NCI-H1092 (cell line): ENCODE measurements at regions not wholly inside any gene's neighbourhood (a gene's known extent, or its start where the extent isn't known, plus 50 kb on each side); places are given as distances from the start of the nearest gene placed in this dataset.

Experiments
- DNase-seq: peaks from one replicate; lab custom pipeline; 2025; lab: John Stamatoyannopoulos, UW

DNA sequence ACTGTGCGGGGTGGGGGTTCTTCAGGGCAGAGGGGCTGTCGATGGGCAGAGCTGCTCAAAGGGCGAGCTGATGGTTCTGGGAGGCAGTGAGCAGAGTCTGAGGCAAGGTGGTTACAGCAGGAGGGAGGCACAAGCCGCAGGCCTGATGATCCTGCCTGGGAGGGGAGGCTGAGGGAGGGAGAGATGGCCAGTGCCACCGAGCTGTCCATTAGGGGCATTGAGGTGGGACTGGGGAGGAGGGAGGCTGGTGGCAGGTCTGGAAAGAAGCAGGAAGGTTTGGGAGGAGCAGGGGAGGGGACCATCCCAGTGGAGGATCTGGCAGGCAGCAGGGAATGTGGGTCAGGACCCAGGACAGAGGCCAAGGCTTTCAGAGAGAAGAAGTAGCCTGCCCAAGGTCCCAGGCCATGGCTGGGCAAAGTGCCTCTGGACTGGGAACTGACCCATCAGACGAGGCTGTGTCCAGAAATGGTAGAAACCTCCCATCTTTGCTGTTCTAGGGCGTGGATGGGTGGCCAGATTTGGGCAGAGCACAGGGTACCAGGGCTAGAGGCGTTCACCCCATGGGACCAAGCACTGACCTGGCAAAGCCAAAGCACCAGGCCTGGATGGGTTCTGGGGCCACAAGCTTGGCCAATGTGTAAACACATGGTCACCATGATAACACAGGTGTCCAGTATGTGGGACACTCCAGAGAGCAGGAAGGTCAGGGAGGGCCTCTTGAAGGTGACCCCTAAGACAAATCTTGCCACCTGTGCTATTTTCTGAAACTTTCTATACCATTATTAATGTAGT is 55.5 kb downstream of the INHBB start:
- no peak for DNase-seq

DNA sequence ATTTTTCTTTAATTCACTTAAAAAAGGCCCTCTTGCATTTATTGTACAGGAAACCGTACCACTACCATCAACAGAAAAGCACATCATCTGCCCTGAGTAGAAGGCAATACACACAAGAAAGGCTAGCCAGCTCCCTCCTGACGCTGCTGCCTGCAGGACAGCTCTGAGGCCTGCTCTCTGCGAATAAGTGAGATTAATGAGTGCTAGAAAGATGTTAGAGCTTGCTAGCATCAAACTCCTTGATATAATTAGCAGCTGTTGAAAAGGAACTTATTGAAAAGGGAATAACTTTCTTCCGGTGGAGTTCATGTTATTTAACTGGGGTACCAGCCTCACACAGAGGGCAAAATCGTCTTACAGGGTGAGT is 56.1 kb downstream of the INHBB start:
- no peak for DNase-seq

DNA sequence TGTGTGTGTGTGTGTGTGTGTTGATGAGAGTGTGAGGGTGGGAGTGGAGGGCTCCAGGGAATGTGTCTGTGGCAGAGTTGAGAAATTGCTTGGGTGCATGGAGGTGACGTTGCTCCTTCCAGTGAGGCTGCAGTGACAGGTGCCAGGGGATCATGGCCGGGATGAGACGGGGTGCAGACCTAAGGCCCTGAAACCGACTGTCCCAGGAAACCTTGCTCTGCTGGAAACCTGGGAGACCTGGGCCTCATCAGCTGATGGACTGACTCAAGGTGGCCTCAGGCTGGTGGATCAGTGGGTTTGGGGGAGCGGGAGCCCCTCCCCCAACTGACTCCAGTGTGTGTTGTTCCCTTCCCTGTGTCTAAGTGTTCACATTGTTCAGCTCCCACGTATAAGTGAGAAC is 56.6 kb downstream of the INHBB start:
- no peak for DNase-seq

DNA sequence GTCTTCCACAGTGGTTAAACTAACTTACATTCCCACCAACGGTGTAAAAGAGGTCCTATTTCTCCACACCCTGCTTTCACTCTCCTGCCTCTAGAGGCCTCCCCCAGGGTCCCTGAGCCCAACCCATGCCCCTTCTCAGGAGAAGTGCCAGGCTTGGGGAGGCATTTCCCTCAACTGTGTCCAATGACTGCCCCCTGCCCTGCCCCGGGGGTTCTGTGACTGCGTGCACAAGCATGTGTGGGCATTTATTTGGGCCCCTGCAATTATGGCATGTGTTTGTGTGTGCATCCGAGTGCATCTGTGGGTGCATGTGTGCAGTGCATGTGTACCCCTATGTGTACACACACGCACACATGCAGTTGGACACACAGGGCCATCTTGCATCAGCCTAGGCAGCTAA is 57.3 kb downstream of the INHBB start:
- DNase-seq = no peak

DNA sequence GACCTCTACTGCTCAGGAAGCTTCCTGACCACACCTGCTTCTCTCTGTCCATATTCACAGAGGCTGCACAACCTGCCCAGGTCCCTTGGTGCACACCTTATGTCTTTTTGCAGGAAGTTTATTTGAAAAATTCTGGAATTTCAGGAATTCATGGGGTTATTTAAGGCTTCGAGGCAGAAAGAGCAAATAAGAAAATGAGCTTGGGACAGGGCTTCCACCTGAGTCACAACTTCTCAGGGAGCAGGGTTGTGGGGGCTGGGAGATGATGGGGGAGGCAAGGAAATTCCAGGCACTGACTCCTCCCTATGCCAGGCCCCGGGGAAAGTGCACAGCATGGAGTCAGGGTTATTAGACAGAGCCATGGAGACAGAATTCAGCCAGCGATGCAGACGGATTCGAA is 57.7 kb downstream of the INHBB start:
- DNase-seq = no peak

DNA sequence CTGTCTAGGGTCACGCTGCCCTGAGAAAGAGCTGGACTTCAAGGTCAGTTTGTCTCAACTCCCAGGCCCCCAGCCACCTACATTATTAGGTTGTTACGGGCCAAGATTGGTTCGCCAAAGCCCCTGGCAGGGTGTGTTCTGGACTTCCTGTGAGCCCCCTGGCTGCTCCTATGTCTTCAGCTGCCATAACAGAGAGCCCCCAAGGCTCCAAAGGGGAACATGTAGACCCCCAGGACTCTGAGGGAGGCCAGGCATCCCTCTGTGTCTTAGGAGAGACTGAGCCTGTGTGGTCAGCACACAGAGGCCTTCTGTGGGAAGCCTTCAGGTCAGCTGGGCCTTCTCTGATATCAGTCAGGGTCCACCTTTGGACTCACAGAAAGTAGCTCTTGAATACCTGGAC is 58.3 kb downstream of the INHBB start:
- DNase-seq = no peak

DNA sequence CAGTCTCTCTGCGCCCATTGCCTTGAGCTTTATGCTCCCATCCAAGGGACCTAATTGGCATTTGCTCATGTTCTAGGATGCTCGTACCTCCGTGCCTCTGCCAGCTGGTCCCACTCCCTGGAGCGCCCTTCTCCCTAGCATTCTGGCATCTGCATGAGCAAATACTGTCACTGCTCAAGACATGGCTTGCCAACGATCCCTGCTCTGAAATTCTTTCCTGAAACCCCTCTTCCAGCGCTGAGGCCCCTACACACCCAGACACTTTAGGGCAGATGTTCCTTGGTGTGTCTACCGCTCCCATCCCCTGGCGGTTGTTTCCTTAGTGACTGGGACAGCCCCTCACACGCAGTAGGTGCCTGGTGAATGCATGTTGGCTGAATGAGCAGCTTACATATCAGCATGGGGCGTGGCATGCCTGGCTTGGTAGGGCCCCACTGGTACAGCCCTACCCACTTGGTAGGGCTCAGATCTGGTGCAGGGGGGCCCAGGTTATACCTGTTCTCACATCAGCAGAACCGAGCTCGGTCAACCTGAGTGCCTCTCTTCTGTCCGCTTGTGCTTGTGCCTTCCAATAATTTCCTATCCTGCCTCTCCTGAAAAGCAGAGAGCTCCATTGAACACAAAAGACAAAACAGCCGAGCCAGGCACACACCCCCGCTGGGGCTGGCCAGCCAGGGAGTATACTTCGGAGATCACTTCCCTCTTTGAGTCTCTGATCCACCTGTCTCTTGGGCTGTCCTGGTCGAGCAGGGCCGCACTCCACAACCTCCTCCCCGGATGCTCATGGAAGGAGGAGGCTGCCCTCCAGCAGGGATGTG is 59.2 kb downstream of the INHBB start:
- no peak for DNase-seq

DNA sequence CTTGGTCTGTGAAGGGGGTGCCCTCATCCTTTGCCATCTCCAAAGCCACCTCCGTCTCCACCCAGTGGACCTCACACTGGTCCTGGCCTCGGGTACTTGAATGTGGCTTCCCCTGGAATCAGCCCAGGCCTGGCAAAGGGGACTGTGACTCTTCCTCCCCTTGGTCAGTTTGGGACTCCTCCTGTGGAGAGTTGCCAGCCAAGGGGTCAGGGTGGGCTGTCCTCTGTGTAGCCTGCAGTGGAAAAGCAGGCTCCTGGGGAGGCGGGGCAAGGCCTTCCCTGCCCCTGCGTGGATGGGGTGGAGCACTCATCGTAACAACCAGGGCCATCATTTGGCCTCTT is 59.8 kb downstream of the INHBB start:
- DNase-seq = no peak

DNA sequence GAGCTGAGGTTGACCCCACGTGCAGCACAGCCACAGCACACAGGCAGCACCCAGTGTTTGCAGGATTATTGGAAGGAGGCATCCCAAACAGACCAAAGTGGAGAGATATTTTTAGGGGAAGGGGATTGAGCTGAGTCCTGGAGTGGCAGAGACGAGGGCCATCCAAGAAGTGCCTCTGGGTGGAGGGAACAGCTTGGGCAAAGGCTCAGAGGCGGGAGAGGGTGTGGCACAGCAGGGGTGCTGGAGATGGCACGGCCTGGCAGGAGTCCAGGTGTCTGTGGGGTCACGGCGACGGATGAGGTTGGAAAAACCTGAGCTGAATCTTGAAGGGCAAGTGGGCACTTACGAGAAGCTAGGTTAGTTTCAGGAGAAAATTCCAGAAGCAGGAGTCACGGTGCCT is 60.6 kb downstream of the INHBB start:
- DNase-seq = no peak

DNA sequence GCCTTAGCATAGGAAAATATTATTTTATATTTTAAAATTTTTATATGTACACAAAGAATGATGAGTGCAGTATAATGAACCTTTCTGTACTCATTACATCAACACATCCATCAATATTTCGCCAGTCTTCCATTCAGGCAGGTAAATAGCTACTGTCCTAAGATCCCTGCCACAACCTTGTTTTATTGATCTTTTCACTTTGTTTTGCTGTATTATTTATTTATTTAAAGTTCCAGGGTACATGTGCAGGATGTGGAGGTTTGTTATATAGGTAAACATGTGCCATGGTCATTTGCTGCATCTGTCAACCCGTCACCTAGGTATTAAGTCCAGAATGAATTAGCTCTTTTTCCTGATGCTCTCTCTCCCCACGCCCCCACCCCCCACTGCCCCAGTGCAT is 64.6 kb downstream of the INHBB start:
- DNase-seq = no peak

DNA sequence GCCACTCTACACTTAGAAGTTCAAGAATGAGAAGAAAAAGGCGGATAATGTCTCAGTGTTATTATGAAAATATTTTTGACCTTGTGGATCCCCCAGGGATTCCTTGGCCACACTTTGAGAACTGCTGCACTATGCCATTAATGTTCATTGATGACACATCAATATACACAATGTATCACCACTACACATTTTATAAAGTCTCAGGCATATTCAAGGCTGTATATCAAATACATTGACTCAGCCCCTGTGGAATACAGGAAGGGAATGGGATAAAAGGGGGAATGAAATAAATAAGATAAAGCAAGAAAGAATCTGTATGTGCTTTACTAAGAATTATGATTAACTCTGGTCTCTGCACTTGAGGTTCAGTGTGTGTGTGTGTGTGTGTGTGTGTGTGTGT is 69.1 kb downstream of the INHBB start:
- DNase-seq = no peak

DNA sequence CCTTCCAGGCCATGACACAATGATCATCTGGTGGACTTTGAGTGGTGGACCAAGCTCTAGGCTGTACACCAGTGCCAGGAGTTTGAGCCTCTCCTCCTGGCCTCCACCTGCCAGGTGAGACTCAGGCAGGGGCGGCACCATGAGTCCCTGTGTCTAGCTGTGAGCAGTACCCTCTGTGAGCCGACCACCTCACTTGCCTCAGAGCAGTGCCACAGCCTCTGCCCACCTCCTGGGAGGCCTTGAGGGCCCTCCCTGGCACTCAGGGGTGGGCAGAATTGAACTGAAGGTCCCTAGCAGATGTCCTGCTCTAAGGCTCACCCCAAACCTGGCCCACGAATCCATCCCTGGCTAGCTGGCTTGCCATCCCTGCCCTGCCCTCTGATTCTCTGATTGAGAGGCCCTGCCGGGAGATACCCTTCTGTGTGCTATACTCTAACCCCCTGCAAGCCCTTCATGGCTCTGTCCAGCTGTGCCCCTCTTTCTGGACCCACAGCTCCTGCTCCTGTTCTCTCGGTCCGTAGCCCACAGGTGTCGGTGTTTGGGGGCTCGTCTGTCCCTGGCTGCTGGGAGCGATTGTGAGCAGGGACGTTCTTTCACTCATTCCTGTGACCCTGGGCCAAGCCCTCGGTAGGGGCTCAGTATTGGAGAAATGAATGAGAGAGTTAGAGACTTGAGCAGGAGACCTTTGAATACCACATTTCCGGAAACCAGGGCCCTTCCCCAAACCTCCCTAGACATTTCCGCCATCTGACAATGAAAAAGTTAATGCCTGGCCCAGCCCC is 70.0 kb downstream of the INHBB start:
- no peak for DNase-seq

DNA sequence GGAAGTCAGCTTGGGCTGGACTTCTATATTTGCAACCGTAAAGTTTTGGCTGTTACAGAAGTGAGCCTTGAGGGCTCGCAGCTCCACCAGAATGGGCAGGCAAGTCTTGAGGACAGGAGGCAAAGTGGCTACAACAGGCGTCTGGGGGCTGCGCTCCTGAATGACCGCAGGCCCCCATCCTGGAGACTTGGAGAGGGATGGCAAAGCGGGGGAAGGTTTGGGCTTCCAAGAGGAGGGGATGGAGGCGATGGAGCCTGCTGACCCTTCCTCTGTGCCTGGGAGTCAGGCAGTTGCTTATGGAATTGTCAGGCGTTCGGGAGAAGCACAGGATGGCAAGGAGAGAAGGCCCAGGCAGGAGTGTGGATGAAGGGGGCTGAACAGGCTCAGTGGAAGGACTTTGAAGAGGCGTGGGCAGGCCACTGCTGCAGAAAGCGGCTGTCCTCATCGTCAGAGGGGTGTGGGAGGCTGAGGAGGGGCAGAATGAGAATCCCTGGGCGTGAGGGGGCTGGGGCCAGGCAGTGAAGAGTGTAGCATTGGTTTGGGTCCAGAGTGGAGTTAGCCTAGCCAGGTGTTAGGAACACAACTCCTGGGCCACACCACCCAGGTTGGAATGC is 72.3 kb downstream of the INHBB start:
- no peak for DNase-seq

DNA sequence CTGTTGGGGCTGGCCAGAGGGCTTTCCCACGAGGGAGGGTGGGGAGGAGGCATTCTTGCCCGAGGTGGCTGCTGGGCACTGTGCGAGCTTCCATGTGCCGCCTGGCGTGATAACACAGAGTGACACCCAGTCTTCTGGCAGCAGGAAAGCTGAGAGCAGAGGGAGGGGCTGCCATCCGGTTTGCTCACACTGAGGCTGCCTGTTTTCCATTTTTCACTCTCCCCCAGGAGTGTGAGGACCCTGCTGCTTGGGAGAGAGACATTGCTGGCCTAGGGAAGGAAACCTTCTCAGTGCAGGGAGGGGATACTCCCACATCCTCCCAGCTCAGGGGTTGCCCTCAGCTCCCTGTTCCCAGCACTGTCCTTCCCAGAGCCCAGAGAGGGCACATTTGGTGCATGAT is 73.1 kb downstream of the INHBB start:
- no peak for DNase-seq

DNA sequence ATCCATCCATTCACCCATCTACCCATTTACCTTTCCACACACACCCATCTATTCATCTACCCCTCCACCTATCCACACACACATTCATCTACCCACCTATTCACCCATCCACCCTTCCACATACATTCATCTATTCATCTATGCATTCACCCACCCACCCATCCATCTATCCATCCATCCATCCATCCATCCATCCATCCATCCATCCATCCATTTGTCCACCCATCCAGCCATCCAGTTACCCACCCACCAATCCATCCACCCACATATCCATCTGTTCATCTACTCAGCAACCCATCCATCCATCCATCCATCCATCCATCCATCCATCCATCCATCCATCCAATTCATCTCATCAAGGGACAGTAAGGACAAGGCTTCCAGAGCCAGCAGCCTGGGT is 74.0 kb downstream of the INHBB start:
- DNase-seq = no peak

DNA sequence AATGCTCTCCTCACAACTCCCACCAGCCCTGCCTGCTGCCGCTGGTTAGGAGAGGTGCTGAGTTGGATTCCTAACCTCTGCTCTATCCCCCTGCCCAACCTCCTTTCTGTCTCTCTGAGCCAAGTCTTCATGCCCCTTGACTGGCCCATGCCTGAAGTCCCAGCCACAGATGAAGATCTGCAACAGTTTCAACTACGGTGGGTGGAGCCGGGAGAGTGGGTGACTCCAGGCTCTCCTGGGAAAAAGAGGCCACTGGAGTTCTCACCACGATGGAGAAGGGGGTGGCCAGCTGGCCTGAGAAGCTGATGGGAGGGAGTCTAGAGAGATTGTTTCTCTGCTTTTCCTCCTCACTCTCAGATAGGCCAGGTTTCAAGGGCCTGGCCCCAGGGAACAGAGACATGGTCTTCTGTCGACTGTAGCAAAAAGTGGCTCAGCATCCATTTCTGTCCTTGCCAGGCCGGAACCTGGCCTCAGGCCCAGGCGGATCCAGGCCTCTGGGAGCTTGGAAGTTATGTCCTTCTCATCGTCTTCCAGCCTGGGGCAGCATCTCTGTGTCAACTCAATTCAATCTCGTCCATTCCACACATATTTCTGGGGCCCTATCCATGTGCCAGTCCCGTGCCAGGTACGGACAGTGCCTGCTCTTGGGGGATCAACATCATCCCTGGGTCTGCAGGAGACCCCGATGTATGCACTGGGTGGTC is 75.3 kb downstream of the INHBB start:
- no peak for DNase-seq

DNA sequence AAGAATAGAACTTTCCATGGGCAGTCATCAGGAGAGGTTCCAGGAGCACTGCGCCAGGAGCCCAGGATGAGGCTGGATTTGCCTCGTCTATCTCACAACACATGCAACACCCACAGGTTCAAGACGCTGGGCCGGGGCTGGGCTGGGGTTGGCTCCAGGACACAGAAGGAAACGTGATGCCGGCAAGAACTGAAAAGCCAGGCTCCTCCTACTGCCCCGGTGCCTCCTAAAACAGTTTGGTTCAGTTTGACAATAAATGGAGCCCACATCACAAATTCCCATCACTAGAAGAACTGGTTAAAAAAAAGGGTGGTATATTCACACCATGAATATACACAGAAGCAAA is 75.9 kb downstream of the INHBB start:
- DNase-seq = no peak

DNA sequence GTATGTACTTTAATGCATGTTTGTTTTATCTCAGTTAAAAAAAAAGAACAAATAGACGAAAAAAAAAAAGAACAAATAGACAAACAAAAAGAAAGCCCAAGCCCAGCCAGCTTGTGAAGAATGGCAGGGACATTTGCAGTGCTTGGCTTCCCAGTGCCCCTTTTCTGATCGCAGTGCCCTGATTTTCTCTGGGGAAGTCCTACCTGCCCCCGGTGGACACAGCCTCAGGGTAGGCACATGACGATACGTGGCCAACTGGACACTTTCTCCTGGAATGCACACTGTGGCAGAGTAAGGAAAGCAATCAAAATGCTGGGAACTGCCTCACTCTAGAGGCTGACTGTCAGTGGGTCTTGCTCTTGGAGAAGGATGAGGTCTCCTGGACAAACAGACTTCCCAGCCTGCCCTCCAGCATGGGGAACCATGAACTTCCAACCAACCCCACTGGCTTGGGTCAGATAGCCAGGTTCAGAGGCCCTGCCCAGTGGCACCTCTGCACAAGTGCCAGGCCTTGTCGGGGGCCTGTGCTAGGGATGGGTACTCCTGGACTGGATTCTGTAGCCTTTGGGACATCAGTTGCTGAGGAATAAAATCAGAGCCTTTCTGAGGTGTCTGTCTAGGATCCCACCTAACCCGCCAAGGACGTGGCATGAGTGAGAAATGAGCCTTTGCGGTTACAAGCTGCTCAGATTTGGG is 76.7 kb downstream of the INHBB start:
- no peak for DNase-seq

DNA sequence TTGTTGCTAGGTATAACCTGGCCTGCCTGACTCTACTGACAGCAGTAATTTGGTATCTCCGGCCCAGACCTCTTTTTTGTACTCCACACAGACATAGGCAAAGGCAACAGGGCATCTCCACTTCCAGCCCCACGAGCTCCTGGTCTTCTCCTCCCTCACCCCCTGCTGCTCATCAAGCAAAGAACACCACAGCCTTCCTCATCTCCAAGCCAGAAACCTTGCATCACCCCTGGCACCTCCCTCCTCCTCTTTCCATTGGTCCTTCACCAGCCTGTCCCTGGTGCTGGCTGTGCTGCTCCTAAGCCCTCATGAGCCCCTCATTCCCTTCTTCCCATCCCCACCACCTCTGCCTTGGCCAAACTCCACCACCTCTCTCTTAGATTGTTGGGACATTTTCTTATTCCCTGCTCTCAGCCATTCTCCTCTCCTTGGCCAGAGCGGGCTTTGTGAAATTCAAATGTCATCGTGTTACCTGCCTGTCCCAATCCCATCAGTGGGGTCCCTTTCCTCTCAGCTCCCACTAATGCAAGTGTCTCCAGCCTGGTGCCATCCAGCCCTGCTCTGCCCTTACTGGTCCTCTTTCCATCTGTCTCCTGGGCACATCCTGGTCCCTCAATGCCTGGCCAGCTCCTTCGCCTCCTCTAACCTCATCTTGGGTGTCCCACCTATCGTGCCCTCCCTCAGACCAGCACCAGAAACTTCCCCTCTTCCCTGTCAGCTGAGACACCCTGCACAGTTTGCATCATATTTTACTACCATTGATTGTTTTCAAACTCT is 77.4 kb downstream of the INHBB start:
- DNase-seq = no peak

DNA sequence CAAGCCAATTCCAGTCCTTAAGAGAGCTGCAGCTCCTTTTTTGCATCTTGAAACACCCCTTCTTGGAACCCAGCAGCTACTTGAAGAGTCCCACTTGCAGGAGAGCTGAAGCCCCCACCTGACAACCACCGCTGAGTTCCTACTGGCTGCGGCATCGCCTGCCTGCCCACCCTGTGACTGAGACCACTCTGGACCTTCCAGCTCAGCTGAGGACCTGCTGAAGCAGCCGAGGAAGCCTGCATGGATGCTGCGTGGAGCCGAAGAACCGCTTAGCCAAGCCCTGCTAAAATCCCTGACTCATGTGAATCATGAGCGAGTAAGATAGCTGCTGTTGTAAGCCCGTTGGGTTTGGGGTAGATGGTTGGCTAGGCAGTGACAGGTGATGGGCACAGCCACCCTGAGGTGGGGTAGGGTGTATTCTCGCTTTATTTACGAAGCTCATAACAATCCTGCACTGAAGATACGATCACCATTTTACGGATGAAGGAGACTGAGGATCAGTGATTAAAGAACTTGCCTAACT is 78.4 kb downstream of the INHBB start:
- DNase-seq = no peak
